BJ (cell line): ENCODE measurements at regions not wholly inside any gene's neighbourhood (a gene's known extent, or its start where the extent isn't known, plus 50 kb on each side); places are given as distances from the start of the nearest gene placed in this dataset. TPM values are rescaled to one million over a fixed set of nuclear protein-coding genes. Genes with fewer than 3 reads are reported as not detected.

Experiments
- CTCF ChIA-PET: fragments of 350-600 bp; formaldehyde crosslinking; extraction: SDS; loops from one replicate; lab custom pipeline; 2021; ENCODE audit warnings: antibody characterized with exemption, inconsistent platforms; lab: Yijun Ruan, JAX
- POLR2A ChIA-PET: fragments of 300-600 bp; sonication (Branson Sonifier 250); formaldehyde crosslinking; extraction: SDS; loops from one replicate; lab custom pipeline; 2021; ENCODE audit warnings: antibody characterized with exemption; lab: Charles Lee
- DNase-seq: peaks from one replicate; pipeline ENCODE4 v3.0.0-alpha.2; 2011; ENCODE audit warnings: low read depth
- H3K27me3 ChIP-seq: 2 replicates; pipeline ENCODE4 v1.6.0; 2011; ENCODE audit warnings: low read length; ENCODE audit not compliant: control insufficient read depth, insufficient read depth
- H3K36me3 ChIP-seq: 2 replicates; pipeline ENCODE4 v1.5.1; 2011; ENCODE audit warnings: low read length; ENCODE audit not compliant: control insufficient read depth, insufficient read depth
- H3K4me3 ChIP-seq: 2 replicates; pipeline ENCODE4 v1.5.1; 2011; ENCODE audit warnings: low read depth, mild to moderate bottlenecking, control low read depth, low read length
- CTCF ChIP-seq: IDR thresholded peaks from 2 replicates; pipeline ENCODE4 v1.5.1; 2011; ENCODE audit warnings: low read depth, mild to moderate bottlenecking, control low read depth, inconsistent platforms, low read length, moderate library complexity; ENCODE audit not compliant: insufficient read depth
- small RNA-seq: library from RNA; depleted of rRNA; stranded (forward); fragments of <200 nt; gene quantifications from one replicate; pipeline ENCODE3, GENCODE V24; 2012; ENCODE audit warnings: low replicate concordance, low read depth; ENCODE audit not compliant: insufficient read length

GRCh38 chr5:174667526-174667925 lies 56.9 kb upstream of the MSX2 start:
- POLR2A ChIA-PET, result no interaction called here
- DNase-seq, result no peak
- H3K36me3 ChIP-seq, result no peaks in the 10 kb centered on the region
- CTCF ChIA-PET, result no interaction called here
- no peak overlapping the region for H3K4me3 ChIP-seq
- H3K27me3 ChIP-seq, result no peaks in the 10 kb centered on the region
- no peak for TF ChIP-seq CTCF

DNA sequence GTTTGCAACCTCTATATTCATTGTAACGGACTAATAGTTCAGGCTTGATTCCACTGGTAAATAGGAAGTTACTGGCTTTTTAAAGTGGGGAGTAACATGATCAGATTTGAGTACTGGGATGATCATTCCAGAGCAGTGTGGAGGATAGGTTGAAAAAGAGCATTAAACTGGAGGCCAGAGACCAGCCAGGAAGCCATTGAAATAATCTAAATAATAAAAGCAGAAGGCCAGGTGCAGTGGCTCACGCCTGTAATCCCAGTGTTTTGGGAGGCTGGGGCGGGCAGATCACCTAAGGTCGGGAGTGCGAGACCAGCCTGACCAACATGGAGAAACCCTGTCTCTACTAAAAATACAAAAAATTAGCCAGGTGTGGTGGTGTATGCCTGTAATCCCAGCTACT lies 56.0 kb upstream of the MSX2 start:
- Histone ChIP-seq H3K4me3 (no peak overlapping the region), H3K27me3 (no peaks in the 10 kb centered on the region), H3K36me3 (no peaks in the 10 kb centered on the region)
- ChIA-PET POLR2A (no interaction called here), CTCF (no interaction called here)
- DNase-seq, result no peak
- TF ChIP-seq CTCF, result no peak

Small RNAs in the stretch of these regions (small RNA-seq; reads per million reads assigned to genes)
- gene HIGD1AP3, result not detected
- not detected for gene SUMO2P6
